NOMO-1 (cell line): ENCODE measurements at regions not wholly inside any gene's neighbourhood (a gene's known extent, or its start where the extent isn't known, plus 50 kb on each side); places are given as distances from the start of the nearest gene placed in this dataset.
"Not testable (repeated sequence)": the region's sequence is repeated elsewhere in the genome, so short reads cannot be mapped to it uniquely, and the experiment has no call there.

ENCODE experiments used
- DNase-seq, 2 experiments: peaks; one replicate each; lab custom pipeline; 2025; ENCODE audit not compliant: unreplicated experiment in 2 of 2; lab: John Stamatoyannopoulos, UW

- no peak for DNase-seq
Measured at GRCh38 chr6:163774485-163774884, 360.0 kb downstream of the QKI start.

GRCh38 chr6:163773646-163774045 is 359.1 kb downstream of the QKI start:
- no peak for DNase-seq

- no peak for DNase-seq
Measured at GRCh38 chr6:163772701-163773100, 358.2 kb downstream of the QKI start.

DNA sequence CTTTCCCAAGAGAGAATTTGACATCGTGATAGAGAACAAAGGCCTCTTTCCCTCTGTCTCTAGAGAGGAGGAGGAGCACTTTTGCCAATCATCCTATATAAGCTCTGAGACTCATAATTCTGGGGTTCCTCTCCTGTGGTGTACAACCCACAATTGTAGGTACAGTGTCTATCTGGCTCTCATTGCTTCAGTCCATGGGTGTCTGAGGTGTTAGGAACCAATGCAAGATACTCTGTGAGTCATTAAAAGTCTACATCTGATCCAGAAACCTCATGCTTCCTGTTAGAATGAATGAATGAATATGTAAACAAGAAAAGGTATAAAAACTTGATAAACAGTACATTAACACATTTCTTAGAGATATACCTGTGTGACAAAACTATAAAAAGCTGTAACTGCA is 356.7 kb downstream of the QKI start:
- no peak for DNase-seq

DNA sequence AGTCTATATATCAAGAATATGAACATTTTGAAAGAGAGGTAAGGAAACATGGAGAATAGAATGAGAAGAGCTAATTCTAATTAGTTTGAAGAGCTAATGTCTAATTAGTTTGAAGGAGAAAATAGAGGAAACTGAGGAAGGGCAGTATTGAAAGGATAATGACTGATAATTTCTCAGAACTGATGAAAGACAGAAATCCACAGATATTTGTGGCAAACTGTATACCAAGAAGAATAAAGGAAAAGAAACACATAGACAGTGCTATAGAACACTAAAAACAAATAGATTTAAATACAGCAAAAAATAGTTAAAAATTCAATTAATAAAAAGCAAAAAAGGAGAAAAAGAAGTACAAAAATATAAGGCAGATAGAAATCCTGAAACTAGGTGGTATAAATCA is 354.4 kb downstream of the QKI start:
- no peak for DNase-seq

DNA sequence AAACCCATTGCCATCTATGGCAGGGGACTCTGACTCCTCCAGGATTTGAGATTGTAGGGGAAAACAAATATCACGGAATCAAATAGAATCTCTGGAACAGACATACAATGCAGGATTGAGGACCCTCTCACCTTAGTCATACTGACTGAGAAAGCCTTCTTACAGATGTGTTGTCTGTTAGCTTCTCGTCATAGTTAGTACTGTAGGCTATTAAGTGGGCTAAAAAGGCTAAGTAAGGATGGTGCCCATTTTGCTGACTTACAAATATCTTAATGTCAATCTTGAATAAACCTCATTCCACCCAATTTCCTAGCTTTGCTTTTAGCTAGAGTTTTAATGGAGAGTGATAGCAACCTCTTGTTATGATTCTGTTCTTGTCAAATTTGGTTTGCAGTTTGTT is 352.4 kb downstream of the QKI start:
- DNase-seq: no peak

DNA sequence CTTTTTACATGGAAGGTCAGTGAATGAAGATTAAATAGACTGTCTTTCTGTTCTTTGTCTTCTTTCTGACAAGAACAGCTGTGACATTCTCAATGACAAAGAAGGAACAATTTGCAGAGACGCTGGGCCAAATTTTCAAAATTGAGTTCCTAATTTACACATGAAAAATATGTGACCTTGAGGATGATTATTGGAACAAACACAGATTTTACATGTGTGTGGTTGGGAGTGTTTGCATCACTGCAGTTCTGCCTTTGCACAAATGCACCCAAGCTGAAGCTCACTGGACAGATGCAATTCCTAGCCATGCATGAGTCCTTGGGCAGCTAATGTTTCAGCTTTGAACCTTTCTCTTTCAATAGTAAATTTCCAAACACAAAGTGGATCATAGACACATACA is 350.8 kb downstream of the QKI start:
- DNase-seq: no peak

- DNase-seq: no peak
Measured at GRCh38 chr6:163764565-163764964, 350.0 kb downstream of the QKI start.

DNA sequence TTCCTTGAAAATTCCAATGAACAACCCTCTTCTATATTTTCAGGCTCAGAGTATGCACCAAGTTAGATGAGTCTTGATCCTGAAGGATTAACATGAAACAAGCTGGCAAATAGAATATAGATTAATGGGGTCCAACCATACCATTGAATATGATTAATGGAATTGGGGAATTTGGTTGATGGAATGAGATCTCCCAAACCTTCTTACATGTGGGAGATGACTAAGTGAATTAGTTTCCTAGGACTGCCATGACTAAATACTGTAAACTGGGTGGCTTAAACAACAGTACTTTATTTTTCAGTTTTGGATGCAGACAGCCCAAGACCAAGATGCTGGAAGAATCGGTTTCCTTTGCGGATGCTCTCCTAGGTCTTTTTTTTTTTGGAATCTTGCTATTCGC is 347.0 kb downstream of the QKI start:
- DNase-seq: no peak

DNA sequence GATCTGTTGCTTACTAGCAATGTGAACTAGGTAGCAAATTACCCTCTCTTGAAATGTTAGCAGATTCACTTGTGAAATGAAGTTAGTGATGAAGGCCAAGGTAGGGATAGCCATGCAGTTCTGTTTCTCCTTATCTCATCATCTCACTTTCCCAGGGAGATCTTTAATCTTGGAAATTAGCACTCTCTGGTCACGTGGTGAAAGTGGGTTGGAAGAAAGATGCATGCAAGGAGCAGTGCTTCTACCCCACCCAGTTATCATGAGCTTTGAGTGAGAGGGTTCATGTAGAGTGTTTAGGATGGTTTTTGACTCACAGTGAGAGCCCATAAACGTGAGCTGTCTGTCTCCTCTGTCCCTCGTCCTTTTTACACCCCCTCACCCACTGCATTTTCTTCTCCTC is 346.3 kb downstream of the QKI start:
- DNase-seq: no peak

DNA sequence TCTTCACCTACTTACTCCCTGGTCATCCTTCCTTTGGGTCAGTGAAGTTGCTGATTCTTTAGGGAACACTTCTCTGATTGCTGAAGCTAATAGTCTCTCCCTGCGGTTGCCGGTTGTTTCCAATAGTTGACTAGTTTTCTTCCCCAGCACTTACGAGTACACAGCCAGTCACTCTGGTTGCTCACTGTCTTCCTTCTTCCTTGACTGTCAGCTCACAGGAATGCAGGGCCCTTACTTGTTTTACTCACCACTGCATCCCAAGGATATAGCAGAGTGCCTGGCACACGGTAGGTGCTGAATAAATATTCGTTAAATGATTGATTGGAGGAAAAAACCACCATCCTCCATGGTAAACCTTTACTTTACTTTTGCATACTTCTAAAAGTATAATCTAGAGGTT is 345.0 kb downstream of the QKI start:
- DNase-seq: no peak

- DNase-seq: no peak
Measured at GRCh38 chr6:163757520-163757919, 343.0 kb downstream of the QKI start.

GRCh38 chr6:163756079-163756478 is 341.6 kb downstream of the QKI start:
- DNase-seq: peak; percentile 73 to 91

DNA sequence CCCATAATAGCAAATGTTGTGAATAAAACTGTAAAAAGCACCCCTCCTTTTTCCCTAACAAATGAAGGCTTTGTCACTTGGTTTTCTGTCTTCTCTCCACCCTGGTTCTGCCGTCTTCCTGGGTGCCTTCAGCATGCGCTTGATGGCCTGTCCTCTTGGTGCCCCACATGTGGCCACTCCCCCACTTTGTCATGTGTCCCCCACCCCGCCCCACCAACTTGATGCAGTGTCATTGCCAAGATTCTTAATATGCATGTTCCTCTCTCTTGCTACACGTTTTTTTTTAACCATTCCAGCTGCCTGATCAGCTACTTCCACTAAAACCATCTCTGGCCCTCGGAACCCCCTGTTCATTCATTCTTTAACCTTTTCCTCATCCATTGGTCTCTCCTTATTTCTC is 340.3 kb downstream of the QKI start:
- DNase-seq: no peak

- DNase-seq: no peak
Measured at GRCh38 chr6:163753430-163753829, 338.9 kb downstream of the QKI start.

DNA sequence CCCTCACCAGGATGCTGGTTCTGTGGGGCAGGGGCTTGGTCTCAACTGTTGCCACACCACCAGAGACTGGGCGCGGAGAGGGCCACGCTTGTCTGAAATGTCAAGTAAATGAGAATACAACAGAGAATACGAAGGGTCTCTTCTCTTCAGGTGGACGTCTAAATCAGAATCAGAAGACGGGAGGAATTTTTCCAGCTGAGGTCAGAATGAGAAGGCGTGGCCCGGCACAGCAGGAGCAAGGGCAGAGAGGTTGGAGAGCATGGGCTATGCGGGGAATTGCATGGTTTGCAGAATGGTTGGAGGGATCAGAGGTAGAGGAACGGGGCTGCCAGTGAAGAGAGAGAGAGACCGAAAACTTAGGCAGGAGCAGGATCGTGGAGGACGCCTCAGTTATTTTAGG is 337.9 kb downstream of the QKI start:
- no peak for DNase-seq

DNA sequence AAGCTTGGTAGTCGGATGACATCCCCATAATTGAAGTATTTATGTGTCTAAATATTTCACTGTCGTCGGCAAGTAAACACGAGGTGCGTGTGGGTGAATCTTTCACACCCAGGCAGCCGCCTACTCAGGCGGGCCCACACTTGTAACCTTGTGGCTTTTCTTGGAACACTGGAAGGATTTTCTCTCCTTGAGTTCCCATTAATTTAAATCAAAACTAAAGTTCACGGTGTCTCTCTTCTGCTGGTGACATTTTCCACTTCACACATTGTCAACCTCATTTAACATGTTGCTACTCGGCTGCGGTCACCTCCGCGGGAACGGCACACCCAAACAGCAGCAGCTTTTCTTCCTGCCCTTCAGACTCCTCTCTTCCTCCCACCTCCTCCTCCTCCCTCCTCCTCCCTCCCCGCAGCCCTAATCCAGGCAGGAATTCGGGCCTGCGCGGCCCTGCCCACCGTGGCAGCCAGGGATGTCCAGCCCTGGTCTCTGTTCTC is 336.6 kb downstream of the QKI start:
- no peak for DNase-seq

DNA sequence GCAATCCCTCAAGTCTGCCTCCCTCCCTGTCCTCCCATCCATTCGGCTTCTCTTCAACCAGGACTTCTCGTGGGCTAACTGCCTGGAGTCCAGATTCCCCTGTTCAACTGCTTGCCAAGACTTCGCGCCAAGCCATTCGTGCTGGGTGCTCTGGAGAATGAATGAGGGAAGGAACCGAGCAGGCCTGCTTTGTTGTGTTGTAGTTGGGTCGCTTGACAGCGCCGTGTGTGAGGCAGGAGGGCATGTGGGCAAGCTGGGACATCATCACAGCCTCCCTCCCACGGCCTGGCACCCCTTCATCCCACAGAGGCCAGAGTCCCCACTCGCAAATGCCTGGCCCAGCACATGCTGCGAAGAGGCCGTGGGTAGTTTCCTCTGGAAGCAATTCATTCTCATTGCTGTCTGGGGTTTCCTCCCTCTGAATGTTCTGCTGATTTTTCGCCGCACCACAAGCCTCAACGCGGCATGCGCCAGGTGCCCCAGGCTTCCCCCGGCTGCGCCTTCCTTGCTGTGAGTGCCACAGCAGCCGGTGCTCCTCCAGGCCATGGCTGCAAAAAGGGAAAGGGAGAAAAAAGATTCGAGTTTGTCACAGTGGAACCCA is 336.0 kb downstream of the QKI start:
- DNase-seq: no peak

DNA sequence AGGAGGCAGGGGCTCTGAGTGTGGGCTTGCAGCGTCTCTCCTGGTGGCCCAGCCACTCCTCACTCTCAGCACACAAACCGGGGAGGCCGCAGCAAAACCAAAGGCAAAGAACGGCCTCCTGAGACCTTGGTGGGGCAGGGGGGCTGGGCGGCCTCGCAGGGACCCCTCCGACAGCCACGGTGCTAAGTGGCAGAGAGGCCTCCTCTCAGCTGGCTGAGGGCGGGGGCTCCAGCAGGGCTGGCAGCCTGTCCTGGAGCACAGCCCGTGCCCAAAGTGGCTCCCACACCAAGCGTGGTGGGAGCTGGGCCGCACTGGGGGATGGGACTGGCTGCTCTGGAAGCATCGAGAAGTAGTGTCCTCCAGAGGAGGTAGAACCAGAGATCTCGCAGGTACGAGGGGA is 334.4 kb downstream of the QKI start:
- no peak for DNase-seq

GRCh38 chr6:163748036-163748435 is 333.5 kb downstream of the QKI start:
- no peak for DNase-seq

- not testable (repeated sequence) for DNase-seq
Measured at GRCh38 chr6:163747058-163747457, 332.5 kb downstream of the QKI start.

GRCh38 chr6:163745536-163746400 is 331.2 kb downstream of the QKI start:
- no peak for DNase-seq
